ENCODE measurements at regions not wholly inside any gene's neighbourhood (a gene's known extent, or its start where the extent isn't known, plus 50 kb on each side); places are given as distances from the start of the nearest gene placed in this dataset.
"Not testable (repeated sequence)": the region's sequence is repeated elsewhere in the genome, so short reads cannot be mapped to it uniquely, and the experiment has no call there.

DNA sequence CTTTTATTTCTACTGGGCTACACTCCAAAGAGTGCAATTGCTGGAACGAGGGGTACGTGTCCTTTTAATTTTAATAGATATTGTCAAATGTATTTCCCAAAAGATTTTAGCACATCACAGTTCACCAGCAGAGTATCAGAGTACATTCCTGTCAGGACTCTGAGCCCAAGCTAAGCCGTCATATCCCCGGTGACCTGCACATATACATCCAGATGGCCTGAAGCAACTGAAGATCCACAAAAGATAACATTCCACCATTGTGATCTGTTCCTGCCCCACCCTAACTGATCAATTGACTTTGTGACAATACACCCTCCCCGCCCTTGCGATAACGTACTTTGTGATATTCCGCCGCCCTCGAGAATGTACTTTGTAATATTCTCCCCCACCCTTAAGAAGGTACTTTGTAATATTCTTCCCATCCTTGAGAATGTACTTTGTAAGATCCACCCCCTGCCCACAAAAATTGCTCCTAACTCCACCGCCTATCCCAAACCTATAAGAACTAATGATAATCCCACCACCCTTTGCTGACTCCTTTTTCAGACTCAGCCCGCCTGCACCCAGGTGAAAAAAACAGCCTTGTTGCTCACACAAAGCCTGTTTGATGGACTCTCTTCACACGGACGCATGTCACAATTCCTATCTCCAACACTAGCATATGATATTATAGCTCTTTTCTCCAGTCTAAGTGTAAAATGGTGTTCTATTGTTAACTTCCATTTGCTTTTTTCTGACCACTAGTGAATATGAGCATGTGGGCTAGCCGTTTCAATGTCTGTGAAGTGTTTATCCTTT lies 93.6 kb downstream of the CCDC71L start:
- H3K4me2 ChIP-seq (ENCODE audit: low read depth, low read length); CTCF ChIA-PET (ENCODE audit: low intra/inter-chr PET ratio, low total read pairs); BruUV-seq (replicated peaks); DNase-seq (ENCODE audit: low spot score); in situ Hi-C loops (cut with HindIII; ENCODE audit: extremely low pct_ligation_motif_present, low pct_unique_long_range_greater_than_20kb); H3K4me1 ChIP-seq (ENCODE audit: insufficient read depth, low read length); H3K4me3 ChIP-seq (replicated peaks in 1 of 3; ENCODE audit: insufficient read depth in 1 of 3, low read depth in 2 of 3, low read length in 3 of 3); H2AFZ ChIP-seq (ENCODE audit: low read length); H3K27me3 ChIP-seq (ENCODE audit: control insufficient read depth in 1 of 2, insufficient read depth in 2 of 2, low read length in 2 of 2); FAIRE-seq; POLR2A ChIA-PET; H3K9me3 ChIP-seq (ENCODE audit: low read length); H3K27ac ChIP-seq (ENCODE audit: extremely low read length, insufficient read depth, low read length); intact Hi-C loops (cut with micrococcal nuclease; ENCODE audit: unreplicated experiment); ATAC-seq; H3K36me3 ChIP-seq (replicated peaks in 1 of 2; ENCODE audit: control insufficient read depth in 1 of 2, insufficient read depth in 2 of 2, low read length in 2 of 2); H3K79me2 ChIP-seq (ENCODE audit: insufficient read depth, low read length); H3K9ac ChIP-seq (ENCODE audit: insufficient read depth, low read depth, low read length); H4K20me1 ChIP-seq (ENCODE audit: insufficient read depth, low read length): not testable (repeated sequence)
- 53% methylated on average over 15 of the region's 15 CpGs for WGBS (ENCODE audit: low lambda C conversion rate)

DNA sequence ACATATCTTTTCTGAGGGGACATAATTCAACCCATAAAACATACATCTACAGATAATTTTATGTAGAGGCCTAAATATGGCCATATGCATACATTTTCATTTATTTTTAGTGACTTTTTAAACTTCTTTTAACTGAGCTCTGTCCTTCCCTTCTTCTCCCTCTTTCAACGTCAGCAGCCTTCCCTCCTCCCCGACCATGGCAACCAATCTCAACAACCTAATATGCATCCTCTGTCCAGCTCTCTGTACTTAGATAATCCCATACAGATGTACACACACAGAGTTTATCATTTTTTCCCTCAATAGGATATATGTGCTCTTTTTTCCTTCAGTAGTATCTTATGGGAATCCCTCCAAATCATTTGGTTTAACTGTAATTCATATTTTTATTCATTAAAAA lies 94.3 kb downstream of the CCDC71L start:
- BruUV-seq (replicated peaks), result no TSS peak
- FAIRE-seq, result no peak
- H3K36me3 ChIP-seq (replicated peaks in 1 of 2; ENCODE audit: control insufficient read depth in 1 of 2, insufficient read depth in 2 of 2, low read length in 2 of 2), result no peaks in the 10 kb centered on the region

More for the DNA sequence above, 94.3 kb downstream of the CCDC71L start:
- TF ChIP-seq RFX5 (IDR thresholded peaks at IDR 0.05; ENCODE audit: low read depth, low read length) (no peak), ZNF7 (CRISPR knock-in tag; IDR thresholded peaks at IDR 0.05) (no peak), CREM (IDR thresholded peaks at IDR 0.05) (no peak), CREM (CRISPR knock-in tag; IDR thresholded peaks at IDR 0.05) (no peak), POGZ (CRISPR knock-in tag; IDR thresholded peaks at IDR 0.05) (no peak), ZNF121 (CRISPR knock-in tag; IDR thresholded peaks at IDR 0.05) (no peak), ZNF232 (CRISPR knock-in tag; IDR thresholded peaks at IDR 0.05; ENCODE audit: borderline replicate concordance) (no peak), ZNF251 (CRISPR knock-in tag; IDR thresholded peaks at IDR 0.05) (no peak), JDP2 (CRISPR knock-in tag; IDR thresholded peaks at IDR 0.05; ENCODE audit: borderline replicate concordance) (no peak)
- CTCF ChIA-PET (ENCODE audit: low intra/inter-chr PET ratio, low total read pairs), result no interaction called here
- POLR2A ChIA-PET, result no interaction called here
- Histone ChIP-seq H3K9ac (ENCODE audit: insufficient read depth, low read depth, low read length) (no peak overlapping the region), H2AFZ (ENCODE audit: low read length) (no peak overlapping the region), H3K27ac (ENCODE audit: extremely low read length, insufficient read depth, low read length) (no peak overlapping the region), H3K9me3 (ENCODE audit: low read length) (no peaks in the 10 kb centered on the region), H4K20me1 (ENCODE audit: insufficient read depth, low read length) (no peaks in the 10 kb centered on the region), H3K79me2 (ENCODE audit: insufficient read depth, low read length) (no peaks in the 10 kb centered on the region), H3K4me1 (ENCODE audit: insufficient read depth, low read length) (no peaks in the 10 kb centered on the region), H3K27me3 (ENCODE audit: control insufficient read depth in 1 of 2, insufficient read depth in 2 of 2, low read length in 2 of 2) (0 out of 5 replicates have a peak, but pooled peaks cover 0 to 4% of the 10 kb centered on the region in 2 experiments), H3K4me2 (ENCODE audit: low read depth, low read length) (no peak overlapping the region), H3K4me3 (replicated peaks in 1 of 3; ENCODE audit: insufficient read depth in 1 of 3, low read depth in 2 of 3, low read length in 3 of 3) (no peak overlapping the region)
- DNase-seq (ENCODE audit: low spot score) (no peak), ATAC-seq (no peak)
- intact Hi-C loops (cut with micrococcal nuclease; ENCODE audit: unreplicated experiment), result no loop called here
- in situ Hi-C loops (cut with HindIII; ENCODE audit: extremely low pct_ligation_motif_present, low pct_unique_long_range_greater_than_20kb), result no loop called here
- 2% methylated on average over 2 of the region's 2 CpGs for WGBS (ENCODE audit: low lambda C conversion rate)

Measured in HepG2 (cell line).